ENCODE measurements at regions not wholly inside any gene's neighbourhood (a gene's known extent, or its start where the extent isn't known, plus 50 kb on each side); places are given as distances from the start of the nearest gene placed in this dataset.
"Not testable (repeated sequence)": the region's sequence is repeated elsewhere in the genome, so short reads cannot be mapped to it uniquely, and the experiment has no call there.

- not testable (repeated sequence) for H3K36me3 ChIP-seq (ENCODE audit: control insufficient read depth, insufficient read depth, low read length); H3K9me3 ChIP-seq (ENCODE audit: control insufficient read depth, low read length); H3K4me1 ChIP-seq (ENCODE audit: control insufficient read depth, insufficient read depth, low read length, poor library complexity, severe bottlenecking); H3K4me3 ChIP-seq (ENCODE audit: insufficient read depth, low read depth, low read length, poor library complexity, severe bottlenecking); H3K27me3 ChIP-seq (replicated peaks; ENCODE audit: control insufficient read depth, insufficient read depth, low read length, poor library complexity, severe bottlenecking); H3K27ac ChIP-seq (ENCODE audit: insufficient read depth, low read length, poor library complexity, severe bottlenecking); DNase-seq
Measured at GRCh38 chr9:78106586-78106985, 75.0 kb upstream of the GNAQ start.

- Histone ChIP-seq H3K27ac (ENCODE audit: insufficient read depth, low read length, poor library complexity, severe bottlenecking) (no peak overlapping the region), H3K4me3 (ENCODE audit: insufficient read depth, low read depth, low read length, poor library complexity, severe bottlenecking) (no peak overlapping the region), H3K4me1 (ENCODE audit: control insufficient read depth, insufficient read depth, low read length, poor library complexity, severe bottlenecking) (no peaks in the 10 kb centered on the region), H3K27me3 (replicated peaks; ENCODE audit: control insufficient read depth, insufficient read depth, low read length, poor library complexity, severe bottlenecking) (no peaks in the 10 kb centered on the region), H3K9me3 (ENCODE audit: control insufficient read depth, low read length) (no peaks in the 10 kb centered on the region), H3K36me3 (ENCODE audit: control insufficient read depth, insufficient read depth, low read length) (no peaks in the 10 kb centered on the region)
- no peak for DNase-seq
Measured at GRCh38 chr9:78103971-78104433, 72.4 kb upstream of the GNAQ start.

- H3K4me3 ChIP-seq (ENCODE audit: insufficient read depth, low read depth, low read length, poor library complexity, severe bottlenecking): no peak overlapping the region
- H3K27ac ChIP-seq (ENCODE audit: insufficient read depth, low read length, poor library complexity, severe bottlenecking): no peak overlapping the region
- no peaks in the 10 kb centered on the region for H3K27me3 ChIP-seq (replicated peaks; ENCODE audit: control insufficient read depth, insufficient read depth, low read length, poor library complexity, severe bottlenecking)
- no peak for DNase-seq
- H3K36me3 ChIP-seq (ENCODE audit: control insufficient read depth, insufficient read depth, low read length): no peaks in the 10 kb centered on the region
- H3K4me1 ChIP-seq (ENCODE audit: control insufficient read depth, insufficient read depth, low read length, poor library complexity, severe bottlenecking): peaks cover 5% of the 10 kb centered on the region
- H3K9me3 ChIP-seq (ENCODE audit: control insufficient read depth, low read length): no peaks in the 10 kb centered on the region
Measured at GRCh38 chr9:78101247-78101646, 69.6 kb upstream of the GNAQ start.

- Histone ChIP-seq H3K4me1 (ENCODE audit: control insufficient read depth, insufficient read depth, low read length, poor library complexity, severe bottlenecking) (peaks cover 5% of the 10 kb centered on the region), H3K27me3 (replicated peaks; ENCODE audit: control insufficient read depth, insufficient read depth, low read length, poor library complexity, severe bottlenecking) (no peaks in the 10 kb centered on the region), H3K27ac (ENCODE audit: insufficient read depth, low read length, poor library complexity, severe bottlenecking) (no peak overlapping the region), H3K4me3 (ENCODE audit: insufficient read depth, low read depth, low read length, poor library complexity, severe bottlenecking) (no peak overlapping the region), H3K9me3 (ENCODE audit: control insufficient read depth, low read length) (no peaks in the 10 kb centered on the region), H3K36me3 (ENCODE audit: control insufficient read depth, insufficient read depth, low read length) (no peaks in the 10 kb centered on the region)
- DNase-seq: no peak
Measured at GRCh38 chr9:78097541-78097940, 65.9 kb upstream of the GNAQ start.

GRCh38 chr9:78091731-78092130 lies 60.1 kb upstream of the GNAQ start:
- Histone ChIP-seq H3K4me3 (ENCODE audit: insufficient read depth, low read depth, low read length, poor library complexity, severe bottlenecking) (no peak overlapping the region), H3K4me1 (ENCODE audit: control insufficient read depth, insufficient read depth, low read length, poor library complexity, severe bottlenecking) (no peaks in the 10 kb centered on the region), H3K27ac (ENCODE audit: insufficient read depth, low read length, poor library complexity, severe bottlenecking) (no peak overlapping the region), H3K27me3 (replicated peaks; ENCODE audit: control insufficient read depth, insufficient read depth, low read length, poor library complexity, severe bottlenecking) (no peaks in the 10 kb centered on the region), H3K9me3 (ENCODE audit: control insufficient read depth, low read length) (no peaks in the 10 kb centered on the region), H3K36me3 (ENCODE audit: control insufficient read depth, insufficient read depth, low read length) (no peaks in the 10 kb centered on the region)
- DNase-seq: no peak

GRCh38 chr9:78089111-78089510 lies 57.5 kb upstream of the GNAQ start:
- no peaks in the 10 kb centered on the region for H3K36me3 ChIP-seq (ENCODE audit: control insufficient read depth, insufficient read depth, low read length)
- DNase-seq: no peak
- H3K27ac ChIP-seq (ENCODE audit: insufficient read depth, low read length, poor library complexity, severe bottlenecking): no peak overlapping the region
- no peaks in the 10 kb centered on the region for H3K4me1 ChIP-seq (ENCODE audit: control insufficient read depth, insufficient read depth, low read length, poor library complexity, severe bottlenecking)
- no peaks in the 10 kb centered on the region for H3K27me3 ChIP-seq (replicated peaks; ENCODE audit: control insufficient read depth, insufficient read depth, low read length, poor library complexity, severe bottlenecking)
- H3K9me3 ChIP-seq (ENCODE audit: control insufficient read depth, low read length): no peaks in the 10 kb centered on the region
- no peak overlapping the region for H3K4me3 ChIP-seq (ENCODE audit: insufficient read depth, low read depth, low read length, poor library complexity, severe bottlenecking)

- H3K4me1 ChIP-seq (ENCODE audit: control insufficient read depth, insufficient read depth, low read length, poor library complexity, severe bottlenecking): not testable (repeated sequence)
Measured at GRCh38 chr9:78088190-78088589, 56.6 kb upstream of the GNAQ start.

More at GRCh38 chr9:78088190-78088589, 56.6 kb upstream of the GNAQ start:
- H3K9me3 ChIP-seq (ENCODE audit: control insufficient read depth, low read length); H3K36me3 ChIP-seq (ENCODE audit: control insufficient read depth, insufficient read depth, low read length); H3K27ac ChIP-seq (ENCODE audit: insufficient read depth, low read length, poor library complexity, severe bottlenecking); DNase-seq; H3K27me3 ChIP-seq (replicated peaks; ENCODE audit: control insufficient read depth, insufficient read depth, low read length, poor library complexity, severe bottlenecking); H3K4me3 ChIP-seq (ENCODE audit: insufficient read depth, low read depth, low read length, poor library complexity, severe bottlenecking): not testable (repeated sequence)

Data from effector memory CD4-positive, alpha-beta T cell (primary cell).